ENCODE measurements at regions not wholly inside any gene's neighbourhood (a gene's known extent, or its start where the extent isn't known, plus 50 kb on each side); places are given as distances from the start of the nearest gene placed in this dataset.

GRCh38 chr1:101645810-101646209 lies 350.9 kb downstream of the OLFM3 start:
- Histone ChIP-seq H3K4me1 (replicated peaks in 1 of 4; ENCODE audit: control insufficient read depth in 3 of 4, insufficient read depth in 4 of 4, low read length in 3 of 4) (no peaks in the 10 kb centered on the region), H3K23ac (ENCODE audit: insufficient read length) (no peak overlapping the region), H2AFZ (ENCODE audit: low read length) (no peak overlapping the region), H4K5ac (ENCODE audit: insufficient read length, low read depth, low read length) (no peak overlapping the region), H3K9ac (replicated peaks in 1 of 4; ENCODE audit: extremely low read depth in 1 of 4, low read depth in 3 of 4, low read length in 3 of 4) (no peak overlapping the region), H2BK20ac (ENCODE audit: low read length) (no peak overlapping the region), H3K4ac (replicated peaks; ENCODE audit: insufficient read length, low read depth, low read length) (no peak overlapping the region), H3K27me3 (replicated peaks in 1 of 4; ENCODE audit: control insufficient read depth in 3 of 4, extremely low read depth in 1 of 4, insufficient read depth in 3 of 4, low read length in 3 of 4) (no peaks in the 10 kb centered on the region), H3K4me3 (ENCODE audit: extremely low read depth in 1 of 4, insufficient read depth in 2 of 4, low read depth in 3 of 4, low read length in 4 of 4) (no peak overlapping the region), H2AK5ac (ENCODE audit: low read depth, low read length) (no peak overlapping the region), H2BK15ac (ENCODE audit: low read length) (no peak overlapping the region), H3K79me2 (ENCODE audit: control insufficient read depth in 1 of 2, insufficient read depth in 2 of 2, low read length in 2 of 2) (no peaks in the 10 kb centered on the region), H3K56ac (replicated peaks; ENCODE audit: insufficient read length, low read depth, low read length) (no peak overlapping the region), H3K9me3 (ENCODE audit: insufficient read depth in 2 of 2, low read depth in 1 of 2, low read length in 1 of 2) (no peaks in the 10 kb centered on the region), H2BK12ac (ENCODE audit: low read depth, low read length) (no peak overlapping the region), H3K4me2 (ENCODE audit: insufficient read depth in 1 of 2, low read depth in 2 of 2, low read length in 2 of 2) (no peak overlapping the region), H4K8ac (ENCODE audit: extremely low read depth, insufficient read depth, low read length) (no peak overlapping the region), H3K27ac (ENCODE audit: low read depth, low read length) (no peak overlapping the region), H3K14ac (ENCODE audit: insufficient read length) (no peak overlapping the region), H3K23me2 (ENCODE audit: low read depth, low read length) (no peaks in the 10 kb centered on the region), H3K36me3 (ENCODE audit: control insufficient read depth in 2 of 4, insufficient read depth in 4 of 4, low read length in 3 of 4) (no peaks in the 10 kb centered on the region), H2BK120ac (replicated peaks; ENCODE audit: low read depth, low read length) (no peak overlapping the region), H4K91ac (replicated peaks; ENCODE audit: insufficient read length, low read length) (no peak overlapping the region), H2BK5ac (ENCODE audit: low read depth, low read length) (no peak overlapping the region), H3K18ac (ENCODE audit: extremely low read depth, low read length) (no peak overlapping the region), H4K20me1 (replicated peaks in 1 of 2; ENCODE audit: control insufficient read depth in 1 of 2, insufficient read depth in 2 of 2, low read length in 2 of 2) (no peaks in the 10 kb centered on the region), H3K79me1 (ENCODE audit: low read depth, low read length) (no peaks in the 10 kb centered on the region)
- DNase-seq (ENCODE audit: low read depth in 1 of 2, low spot score in 2 of 2) (no peak), FAIRE-seq (no peak)
- POLR2A ChIA-PET (ENCODE audit: partially characterized antibody): no interaction called here
- CTCF ChIA-PET (ENCODE audit: partially characterized antibody): no interaction called here
- TF ChIP-seq SIX5 (IDR thresholded peaks at IDR 0.05; ENCODE audit: low read depth, low read length) (no peak), CEBPB (IDR thresholded peaks at IDR 0.05; ENCODE audit: low read depth, low read length) (0 out of 2 replicates have a peak, but pooled peaks have one; percentile 26)
- 79% methylated on average over 2 of the region's 2 CpGs; no CpG with 5 or more reads in 1 of the 2 experiments for WGBS, 2 experiments (ENCODE audit: extremely low coverage in 1 of 2, insufficient coverage in 1 of 2, insufficient read length in 1 of 2, insufficient replicate concordance in 2 of 2, low coverage in 1 of 2, low lambda C conversion rate in 2 of 2, missing lambda C conversion rate in 1 of 2)
